Prostate gland (tissue), 2 donors: ENCODE measurements at regions not wholly inside any gene's neighbourhood (a gene's known extent, or its start where the extent isn't known, plus 50 kb on each side); places are given as distances from the start of the nearest gene placed in this dataset.

Experiments
- CTCF ChIP-seq, 4 experiments: fragments of 200-600 bp in 2 of 4; fragments of 450-650 bp in 2 of 4; sonication (generic) in 2 of 4; IDR thresholded peaks; 1 replicate in 3 of 4; 2 replicates in 1 of 4; pipeline ENCODE4 v1.5.1; 2016 to 2019; ENCODE audit warnings: antibody characterized with exemption in 4 of 4, mild to moderate bottlenecking in 2 of 4, moderate library complexity in 2 of 4
- POLR2A ChIP-seq: fragments of 450-650 bp; IDR thresholded peaks from one replicate; pipeline ENCODE4 v1.6.1; 2016; ENCODE audit warnings: antibody characterized with exemption, mild to moderate bottlenecking
- POLR2AphosphoS5 ChIP-seq: sonication (generic); formaldehyde crosslinking; IDR thresholded peaks from one replicate; pipeline ENCODE4 v1.6.1; 2017; ENCODE audit warnings: antibody characterized with exemption

DNA sequence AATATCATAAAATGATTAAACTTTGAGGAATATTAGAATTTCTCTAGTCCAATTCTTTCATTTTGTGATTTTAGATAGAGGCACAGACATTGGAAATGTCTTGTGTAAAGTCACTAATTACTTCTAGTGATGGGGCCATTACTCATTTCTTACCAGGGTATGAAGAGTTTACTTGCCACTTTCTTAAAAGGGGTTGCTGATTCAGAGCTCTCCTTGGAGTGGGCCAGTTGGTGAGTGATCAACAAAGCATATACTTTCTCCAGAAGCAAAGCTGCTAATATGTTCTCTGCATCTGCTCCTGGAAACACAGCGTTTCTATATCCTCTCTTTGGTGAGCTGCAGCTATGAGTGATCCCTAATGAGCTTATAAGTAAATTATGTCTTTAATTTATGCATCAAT is 408.9 kb upstream of the LRATD1 start:
- no peak for TF ChIP-seq POLR2A
- no peak for TF ChIP-seq CTCF (IDR thresholded peaks at IDR 0.05)
- TF ChIP-seq POLR2AphosphoS5, result no peak
